GDM1 (cell line): ENCODE measurements at regions not wholly inside any gene's neighbourhood (a gene's known extent, or its start where the extent isn't known, plus 50 kb on each side); places are given as distances from the start of the nearest gene placed in this dataset.

Experiments used
- DNase-seq: peaks from one replicate; lab custom pipeline; 2025; lab: John Stamatoyannopoulos, UW

GRCh38 chr5:2696156-2696807 lies 55.2 kb downstream of the IRX2 start:
- no peak for DNase-seq

DNA sequence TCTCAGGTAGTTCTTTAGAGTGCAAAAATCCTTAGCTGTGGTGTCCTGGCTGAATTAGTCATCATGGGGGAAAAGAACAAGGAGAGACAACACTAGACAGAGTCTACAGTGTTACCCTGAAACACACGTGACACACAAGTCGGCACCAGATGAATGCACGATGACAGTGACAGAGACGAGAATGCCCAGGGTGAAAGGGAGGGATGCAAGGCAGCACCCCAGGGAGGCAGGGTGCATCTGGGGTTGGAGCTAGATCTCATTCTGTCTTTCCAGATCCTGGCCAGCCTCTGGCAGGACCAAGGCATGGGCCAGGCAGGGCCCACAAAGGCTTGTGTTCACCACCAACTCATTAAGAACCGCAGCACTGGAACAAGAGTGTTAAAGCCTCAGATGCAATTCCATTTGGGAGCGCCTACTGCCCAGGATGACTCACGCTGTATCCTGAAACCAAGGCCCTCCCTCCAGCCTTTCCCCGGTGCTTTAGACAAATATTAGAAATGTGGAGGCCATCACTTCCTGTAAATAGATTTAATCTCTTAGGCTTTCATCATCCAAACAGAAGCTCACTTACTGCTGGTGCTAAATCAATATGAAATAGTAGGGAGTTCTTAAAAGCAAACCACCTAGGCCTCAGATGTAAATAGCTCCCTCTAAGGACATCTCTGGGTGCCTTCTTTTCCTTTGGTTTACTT lies 56.1 kb downstream of the IRX2 start:
- no peak for DNase-seq

DNA sequence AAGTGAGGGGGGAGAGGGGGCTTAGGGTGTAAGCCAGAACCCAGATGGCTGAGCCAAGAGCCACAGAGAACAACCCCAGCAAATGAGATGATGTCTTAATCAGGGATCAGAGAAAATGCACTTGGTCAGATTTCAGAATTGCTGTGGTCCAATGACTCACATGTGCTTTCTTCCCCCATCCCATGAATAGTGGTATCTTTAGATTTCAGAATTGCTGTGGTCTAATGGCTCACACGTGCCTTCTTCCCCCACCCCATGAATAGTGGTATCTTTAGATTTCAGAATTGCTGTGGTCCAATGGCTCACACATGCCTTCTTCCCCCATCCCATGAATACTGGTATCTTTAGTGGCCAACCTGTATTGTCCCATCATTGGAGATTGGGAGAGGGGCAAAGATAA lies 59.9 kb downstream of the IRX2 start:
- DNase-seq: no peak

DNA sequence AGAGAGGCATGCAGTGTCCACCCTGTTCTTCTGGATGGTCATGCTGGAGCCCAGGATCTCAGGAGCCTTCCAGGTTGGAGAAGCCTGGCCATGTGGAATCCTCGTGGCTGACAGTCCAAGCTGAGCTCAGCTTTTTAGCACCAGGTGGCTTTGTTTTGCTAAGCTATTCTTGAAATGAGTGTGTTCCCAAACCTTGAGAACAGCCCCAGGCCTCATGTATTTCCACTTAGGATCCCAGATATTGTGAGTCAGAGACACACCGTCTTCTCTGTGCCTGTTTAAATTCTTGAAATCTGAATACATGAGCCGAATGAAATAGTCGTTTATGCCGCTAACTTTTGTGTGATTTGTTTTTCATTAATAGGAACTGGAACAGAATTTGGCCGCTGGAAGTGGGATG lies 61.2 kb downstream of the IRX2 start:
- no peak for DNase-seq

DNA sequence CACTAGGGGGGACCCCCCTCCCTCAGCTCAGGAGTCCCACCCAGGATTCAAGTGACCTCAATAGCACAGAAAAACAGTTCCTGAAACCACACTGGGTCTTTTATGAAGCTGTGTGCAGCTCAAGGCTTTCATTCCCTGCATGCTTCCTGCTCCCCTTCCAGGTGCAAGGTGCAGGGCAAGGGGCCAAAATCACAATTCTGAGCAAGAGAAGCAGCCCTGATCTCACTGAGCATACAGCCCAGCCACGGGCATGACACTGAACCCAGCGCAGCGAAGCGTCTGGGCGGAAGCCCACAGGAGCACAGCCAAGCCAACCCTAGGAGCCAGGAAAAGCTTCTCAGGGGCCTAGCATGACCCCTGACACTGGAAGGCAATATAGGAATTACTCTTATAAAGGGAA lies 62.9 kb downstream of the IRX2 start:
- DNase-seq: no peak

GRCh38 chr5:2687746-2688145 lies 63.7 kb downstream of the IRX2 start:
- no peak for DNase-seq

DNA sequence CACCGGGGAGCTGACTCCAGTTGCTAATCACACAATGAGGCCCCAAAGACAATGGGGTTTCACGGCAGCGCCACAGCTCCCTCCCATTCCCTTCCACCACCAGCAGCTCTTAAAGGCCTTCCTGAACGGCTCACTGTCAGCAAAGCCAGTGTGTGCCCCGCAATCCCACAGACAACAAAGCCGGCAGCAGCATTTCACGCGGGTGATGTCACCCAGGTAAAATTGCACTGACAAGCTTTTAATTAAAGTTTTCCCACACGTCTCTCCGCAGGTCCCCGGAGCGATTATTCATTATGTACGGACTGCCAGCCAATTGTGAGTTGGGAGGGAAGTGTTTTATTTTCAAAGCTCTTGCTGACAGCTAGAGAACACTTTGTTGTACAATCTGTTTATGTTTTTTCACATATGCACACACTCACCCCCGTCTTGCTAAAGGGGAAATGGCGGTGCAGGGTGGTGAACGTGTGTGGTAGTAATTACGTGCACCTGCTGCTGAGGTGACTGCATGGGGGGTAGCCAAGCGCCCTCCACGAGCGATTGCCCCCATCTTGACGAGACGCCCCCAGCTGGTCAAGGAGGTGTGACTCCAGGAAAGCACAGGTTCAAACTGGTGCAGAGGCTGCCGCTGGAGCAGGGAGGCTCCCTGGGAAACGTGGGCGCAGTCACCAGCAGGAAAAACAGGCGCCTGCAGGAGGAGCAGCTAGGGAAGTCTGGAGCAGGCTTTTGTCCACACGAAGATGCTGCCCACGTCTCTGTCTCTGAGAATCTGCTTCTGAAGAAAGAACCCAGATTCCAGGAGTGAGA lies 65.0 kb downstream of the IRX2 start:
- no peak for DNase-seq

- DNase-seq: no peak
Observed at GRCh38 chr5:2685651-2686272, 65.7 kb downstream of the IRX2 start.

DNA sequence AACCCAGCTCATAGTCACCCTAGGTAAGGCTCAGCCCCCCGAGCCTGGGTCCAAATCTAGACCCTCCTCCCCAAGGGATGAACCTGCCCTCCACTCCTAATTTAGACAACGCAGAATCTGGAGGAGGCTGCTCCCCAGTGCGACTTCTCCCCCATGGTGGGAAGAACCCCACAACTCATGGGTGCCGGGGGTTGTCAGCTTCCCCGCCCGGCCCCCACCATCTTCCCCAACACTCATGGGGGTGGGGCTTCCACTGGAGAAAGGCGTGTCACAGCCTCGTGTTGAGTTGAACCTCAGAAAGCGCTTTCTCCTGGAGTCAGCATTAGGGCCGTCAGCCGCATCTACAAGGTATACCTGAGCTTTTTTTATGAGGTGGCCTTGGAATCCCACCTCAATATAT lies 66.9 kb downstream of the IRX2 start:
- no peak for DNase-seq

- DNase-seq: no peak
Observed at GRCh38 chr5:2683720-2684119, 67.8 kb downstream of the IRX2 start.

DNA sequence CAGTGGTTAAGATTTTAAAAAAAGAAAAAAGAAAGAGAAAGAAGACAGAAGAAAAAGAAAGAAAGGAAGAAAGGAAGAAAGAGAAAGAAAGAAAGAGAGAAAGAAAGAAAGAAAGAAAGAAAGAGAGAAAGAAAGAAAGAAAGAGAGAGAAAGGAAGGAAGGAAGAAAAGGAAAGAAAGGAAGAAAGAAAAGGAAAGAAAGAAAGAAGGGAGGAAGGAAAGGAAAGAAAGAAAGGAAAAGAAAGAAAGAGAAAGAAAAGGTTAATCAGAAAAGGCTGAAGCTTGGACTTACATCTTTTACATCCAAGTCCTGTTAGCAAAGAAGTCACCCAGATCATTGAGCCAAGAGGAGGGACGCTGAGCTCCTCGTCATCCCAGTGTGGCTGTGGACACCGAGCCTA lies 70.0 kb downstream of the IRX2 start:
- no peak for DNase-seq

DNA sequence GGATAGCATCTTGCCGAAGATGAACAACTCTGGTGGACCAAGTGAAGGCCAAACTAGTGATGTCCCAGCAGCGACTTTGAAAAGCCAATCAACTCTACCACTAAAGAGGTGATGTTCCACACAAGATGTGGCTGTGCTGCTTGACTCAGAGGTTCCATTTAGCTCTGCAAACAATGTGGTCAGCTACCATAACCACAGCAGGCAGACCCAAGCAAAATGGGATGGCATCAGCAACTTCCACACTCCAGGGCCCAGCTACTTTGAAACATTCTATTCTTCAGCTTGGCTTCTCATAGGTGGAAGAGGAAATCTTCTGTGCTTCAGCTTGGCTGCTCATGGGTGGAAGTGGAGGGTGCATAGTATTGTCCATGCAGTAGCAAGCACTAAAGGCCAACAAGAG lies 70.5 kb downstream of the IRX2 start:
- no peak for DNase-seq

DNA sequence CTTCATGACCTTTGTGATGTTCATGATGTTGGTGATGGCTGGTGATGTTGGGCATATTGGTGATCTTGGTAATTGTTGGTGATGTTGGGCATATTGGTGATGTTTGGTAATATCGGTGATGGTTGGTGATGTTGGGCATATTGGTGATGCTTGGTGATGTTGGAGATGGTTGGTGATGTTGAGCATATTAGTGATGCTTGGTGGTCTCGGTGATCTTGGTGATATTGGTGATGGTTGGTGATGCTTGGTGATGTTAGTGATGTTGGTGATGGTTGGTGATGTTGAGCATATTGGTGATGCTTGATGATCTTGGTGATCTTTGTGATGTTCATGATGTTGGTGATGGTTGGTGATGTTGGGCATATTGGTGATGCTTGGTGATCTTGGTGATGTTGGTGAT lies 73.8 kb downstream of the IRX2 start:
- DNase-seq: no peak

- DNase-seq: no peak
Observed at GRCh38 chr5:2675548-2675947, 75.9 kb downstream of the IRX2 start.

- DNase-seq: no peak
Observed at GRCh38 chr5:2674456-2674855, 77.0 kb downstream of the IRX2 start.

GRCh38 chr5:2670940-2671339 lies 80.5 kb downstream of the IRX2 start:
- no peak for DNase-seq

GRCh38 chr5:2669913-2670312 lies 81.6 kb downstream of the IRX2 start:
- no peak for DNase-seq

DNA sequence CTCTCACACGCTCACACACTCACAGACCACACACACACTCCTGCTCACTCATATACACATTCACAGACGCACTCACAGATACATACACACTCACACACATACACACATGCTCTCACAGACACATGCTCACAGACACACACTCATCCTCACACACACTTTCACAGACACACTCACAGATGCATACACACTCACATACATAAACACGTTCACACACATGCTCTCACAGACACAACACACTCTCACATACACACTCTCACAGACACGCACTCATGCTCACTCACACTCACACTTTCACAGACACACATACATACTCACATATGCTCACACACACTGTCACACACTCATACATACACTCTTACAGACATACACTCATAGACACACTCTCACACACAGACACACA lies 82.2 kb downstream of the IRX2 start:
- DNase-seq: no peak

- no peak for DNase-seq
Observed at GRCh38 chr5:2666081-2666480, 85.4 kb downstream of the IRX2 start.

DNA sequence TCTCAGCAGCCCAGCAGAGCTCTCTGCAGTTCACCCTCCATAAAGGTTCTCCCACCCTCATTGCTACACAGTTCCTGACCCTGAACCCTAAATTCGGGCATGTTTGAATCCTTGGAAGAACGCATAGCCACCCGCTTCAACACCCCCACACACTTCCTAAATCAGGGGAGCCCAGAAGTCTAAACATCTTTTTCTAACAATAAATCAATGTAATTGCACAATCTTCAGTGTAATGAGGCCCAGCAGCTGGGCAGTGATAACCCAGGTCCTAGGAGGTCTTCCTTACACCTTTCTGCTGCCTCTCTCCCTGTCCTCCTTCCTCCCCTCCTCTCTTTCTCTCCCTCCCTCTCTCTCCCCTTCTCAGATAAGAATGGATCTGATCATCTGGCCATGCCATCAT lies 88.0 kb downstream of the IRX2 start:
- DNase-seq: no peak

- DNase-seq: no peak
Observed at GRCh38 chr5:2660315-2660714, 91.2 kb downstream of the IRX2 start.

DNA sequence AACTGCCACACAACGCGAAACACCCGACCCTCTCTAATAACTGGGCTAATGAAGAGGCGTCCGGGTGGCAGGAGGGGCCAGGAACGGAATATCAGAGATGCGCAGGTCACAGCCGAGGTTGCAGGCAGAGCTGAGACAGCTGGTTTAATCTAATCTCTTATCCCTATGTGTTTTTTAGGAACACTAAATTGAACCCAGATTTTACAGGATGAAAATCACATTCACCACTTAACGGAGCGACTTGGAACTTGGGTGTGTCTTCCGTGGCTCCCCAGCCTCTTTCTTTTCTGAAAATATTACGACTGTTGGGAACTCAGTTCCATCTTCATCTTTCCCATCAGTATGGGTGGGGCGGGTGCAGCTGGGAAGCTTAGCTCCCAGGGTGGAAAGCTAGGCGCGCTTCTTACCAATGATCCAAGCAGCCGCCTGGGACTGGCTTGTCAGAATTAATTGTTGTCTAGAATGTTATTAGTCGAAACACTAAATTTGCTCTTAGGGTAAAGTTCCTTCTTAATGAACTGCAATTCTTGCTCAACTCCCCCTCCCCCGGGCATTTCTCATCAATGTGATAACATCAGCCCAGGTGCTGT lies 92.5 kb downstream of the IRX2 start:
- no peak for DNase-seq
